Common myeloid progenitor, CD34-positive (primary cell): ENCODE measurements at regions not wholly inside any gene's neighbourhood (a gene's known extent, or its start where the extent isn't known, plus 50 kb on each side); places are given as distances from the start of the nearest gene placed in this dataset.

ENCODE experiments used
- CTCF ChIA-PET: fragments of 350-600 bp; sonication (Branson Sonifier 250); formaldehyde crosslinking; loops from one replicate; lab custom pipeline; 2021; ENCODE audit warnings: antibody characterized with exemption; lab: Charles Lee
- POLR2A ChIA-PET: fragments of 350-600 bp; sonication (Branson Sonifier 250); formaldehyde crosslinking; loops from one replicate; lab custom pipeline; 2021; ENCODE audit warnings: antibody characterized with exemption; lab: Charles Lee
- DNase-seq, 3 donors: peaks; one replicate each; pipeline versions ENCODE4 v3.0.0 to v3.0.0-alpha.2; 2013
- H3K27ac ChIP-seq, 2 experiments: 1 replicate in 1 of 2; 2 replicates in 1 of 2; pipeline ENCODE4 v1.7.0; 2013; ENCODE audit warnings: inconsistent platforms in 2 of 2, low read length in 2 of 2, mild to moderate bottlenecking in 2 of 2, low read depth in 1 of 2, moderate library complexity in 1 of 2; ENCODE audit not compliant: severe bottlenecking in 2 of 2, insufficient read depth in 1 of 2, poor library complexity in 1 of 2
- H3K27me3 ChIP-seq, 5 experiments: replicated peaks in 2 of 5; 1 replicate in 3 of 5; 2 replicates in 2 of 5; pipeline versions ENCODE4 v1.6.1 to v1.7.0; 2013; ENCODE audit warnings: low read length in 4 of 5, mild to moderate bottlenecking in 2 of 5, moderate library complexity in 2 of 5, inconsistent platforms in 1 of 5; ENCODE audit not compliant: insufficient read depth in 5 of 5, control insufficient read depth in 4 of 5
- H3K36me3 ChIP-seq, 4 experiments: 1 replicate in 2 of 4; 2 replicates in 2 of 4; pipeline versions ENCODE4 v1.6.1 to v1.7.0; 2013; ENCODE audit warnings: low read length in 3 of 4, control low read depth in 1 of 4, mild to moderate bottlenecking in 1 of 4; ENCODE audit not compliant: control insufficient read depth in 4 of 4, insufficient read depth in 4 of 4
- H3K4me1 ChIP-seq, 4 experiments: 1 replicate in 3 of 4; 2 replicates in 1 of 4; pipeline versions ENCODE4 v1.6.1 to v1.7.1; 2013; ENCODE audit warnings: low read length in 3 of 4, mild to moderate bottlenecking in 3 of 4, control low read depth in 1 of 4, inconsistent platforms in 1 of 4, moderate library complexity in 1 of 4; ENCODE audit not compliant: control insufficient read depth in 4 of 4, insufficient read depth in 4 of 4; ENCODE audit errors: control extremely low read depth in 1 of 4
- H3K4me3 ChIP-seq, 7 experiments: 1 replicate in 4 of 7; 2 replicates in 3 of 7; pipeline versions ENCODE4 v1.5.1 to v1.7.0; 2013; ENCODE audit warnings: mild to moderate bottlenecking in 7 of 7, low read length in 6 of 7, moderate library complexity in 6 of 7, inconsistent platforms in 2 of 7, low read depth in 2 of 7, control low read depth in 1 of 7; ENCODE audit not compliant: insufficient read depth in 4 of 7, control insufficient read depth in 1 of 7; ENCODE audit errors: extremely low read depth in 1 of 7
- H3K9me3 ChIP-seq, 5 experiments: 1 replicate in 4 of 5; 2 replicates in 1 of 5; pipeline versions ENCODE4 v1.6.1 to v1.7.1; 2013; ENCODE audit warnings: low read length in 4 of 5, mild to moderate bottlenecking in 2 of 5, inconsistent platforms in 1 of 5, low read depth in 1 of 5, moderate library complexity in 1 of 5; ENCODE audit not compliant: control insufficient read depth in 4 of 5, insufficient read depth in 2 of 5; ENCODE audit errors: control extremely low read depth in 1 of 5
- WGBS: methylation state at CpG from one replicate; pipeline ENCODE4 v1.1.5; 2013; ENCODE audit not compliant: insufficient coverage; 5-methylcytosine and 5-hydroxymethylcytosine counted together

- H3K9me3 ChIP-seq: no peaks in the 10 kb centered on the region
- ChIA-PET POLR2A (no interaction called here), CTCF (no interaction called here)
- no peaks in the 10 kb centered on the region for H3K4me1 ChIP-seq
- no peak for DNase-seq
- no peak overlapping the region for H3K27ac ChIP-seq
- no peak overlapping the region for H3K4me3 ChIP-seq
- no CpG with 5 or more reads among the region's 4 CpGs for WGBS
- no peaks in the 10 kb centered on the region for H3K27me3 ChIP-seq
- H3K36me3 ChIP-seq: no peaks in the 10 kb centered on the region
Measured at GRCh38 chr2:7931808-7932207, 750.0 kb upstream of the ID2 start.

- WGBS: 91% methylated on average over 1 of the region's 1 CpG
- Histone ChIP-seq H3K4me3 (no peak overlapping the region), H3K27me3 (no peaks in the 10 kb centered on the region), H3K4me1 (no peaks in the 10 kb centered on the region), H3K36me3 (no peaks in the 10 kb centered on the region), H3K27ac (no peak overlapping the region), H3K9me3 (no peaks in the 10 kb centered on the region)
- DNase-seq: no peak
- CTCF ChIA-PET: interaction anchor here (1.5 kb wide), 1 partner anchor 10 kb away, joined by 3 read pairs; no protein-coding TSS in a partner anchor
- POLR2A ChIA-PET: no interaction called here
Measured at GRCh38 chr2:7933672-7934071, 748.2 kb upstream of the ID2 start.

- Histone ChIP-seq H3K27me3 (no peaks in the 10 kb centered on the region), H3K4me1 (no peaks in the 10 kb centered on the region), H3K9me3 (no peaks in the 10 kb centered on the region), H3K4me3 (no peak overlapping the region), H3K36me3 (no peaks in the 10 kb centered on the region), H3K27ac (no peak overlapping the region)
- ChIA-PET CTCF (interaction anchor here (1.5 kb wide), 1 partner anchor 9 kb away, joined by 3 read pairs; no protein-coding TSS in a partner anchor), POLR2A (no interaction called here)
- DNase-seq: no peak
- WGBS: 90% methylated on average over 2 of the region's 4 CpGs
Measured at GRCh38 chr2:7934476-7934875, 747.4 kb upstream of the ID2 start.

GRCh38 chr2:7937082-7937481, 744.8 kb upstream of the ID2 start:
- ChIA-PET POLR2A (no interaction called here), CTCF (interaction anchor here (1.1 kb wide), 1 partner anchor 9 kb away, joined by 3 read pairs; no protein-coding TSS in a partner anchor)
- no peaks in the 10 kb centered on the region for H3K27me3 ChIP-seq
- DNase-seq: no peak
- no CpG with 5 or more reads among the region's 1 CpG for WGBS
- peaks cover 0 to 4% (median 0%) of the 10 kb centered on the region in 4 experiments for H3K4me1 ChIP-seq
- no peak overlapping the region for H3K27ac ChIP-seq
- no peak overlapping the region for H3K4me3 ChIP-seq
- no peaks in the 10 kb centered on the region for H3K9me3 ChIP-seq
- no peaks in the 10 kb centered on the region for H3K36me3 ChIP-seq

- Histone ChIP-seq H3K27me3 (no peaks in the 10 kb centered on the region), H3K4me1 (peaks cover 0 to 4% (median 0%) of the 10 kb centered on the region in 4 experiments), H3K27ac (no peak overlapping the region), H3K36me3 (no peaks in the 10 kb centered on the region), H3K9me3 (no peaks in the 10 kb centered on the region), H3K4me3 (no peak overlapping the region)
- WGBS: 100% methylated on average over 1 of the region's 3 CpGs
- POLR2A ChIA-PET: no interaction called here
- CTCF ChIA-PET: interaction anchor here (1.0 kb wide), 1 partner anchor 25 kb away, joined by 3 read pairs; no protein-coding TSS in a partner anchor
- DNase-seq: no peak
Measured at GRCh38 chr2:7940723-7941122, 741.1 kb upstream of the ID2 start.

GRCh38 chr2:7943446-7943845, 738.4 kb upstream of the ID2 start:
- Histone ChIP-seq H3K9me3 (no peaks in the 10 kb centered on the region), H3K4me3 (no peak overlapping the region), H3K27me3 (no peaks in the 10 kb centered on the region), H3K4me1 (peaks cover 0 to 4% (median 0%) of the 10 kb centered on the region in 4 experiments), H3K36me3 (no peaks in the 10 kb centered on the region), H3K27ac (no peak overlapping the region)
- ChIA-PET CTCF (interaction anchor here (0.8 to 1.2 kb wide), 2 partner anchors 9 to 12 kb away, joined by 3 to 4 read pairs; no protein-coding TSS in a partner anchor), POLR2A (no interaction called here)
- WGBS: 88% methylated on average over 8 of the region's 8 CpGs
- no peak for DNase-seq

- H3K4me3 ChIP-seq: no peak overlapping the region
- CTCF ChIA-PET: no interaction called here
- 100% methylated on average over 1 of the region's 1 CpG for WGBS
- no peaks in the 10 kb centered on the region for H3K36me3 ChIP-seq
- no peaks in the 10 kb centered on the region for H3K9me3 ChIP-seq
- H3K27ac ChIP-seq: no peak overlapping the region
- POLR2A ChIA-PET: no interaction called here
- no peaks in the 10 kb centered on the region for H3K27me3 ChIP-seq
- H3K4me1 ChIP-seq: peaks cover 0 to 4% (median 0%) of the 10 kb centered on the region in 4 experiments
- DNase-seq: no peak
Measured at GRCh38 chr2:7945026-7945425, 736.8 kb upstream of the ID2 start.
